ENCODE measurements at regions not wholly inside any gene's neighbourhood (a gene's known extent, or its start where the extent isn't known, plus 50 kb on each side); places are given as distances from the start of the nearest gene placed in this dataset.

- no peak overlapping the region for H3K9ac ChIP-seq
- H3K27me3 ChIP-seq (ENCODE audit: control insufficient read depth, insufficient read depth, low read length), result no peaks in the 10 kb centered on the region
- H3K4me1 ChIP-seq, result no peaks in the 10 kb centered on the region
- peaks cover 5% of the 10 kb centered on the region for H3K9me3 ChIP-seq (ENCODE audit: control insufficient read depth, low read length)
- H2AFZ ChIP-seq, result no peak overlapping the region
- no peak overlapping the region for H3K4me2 ChIP-seq (ENCODE audit: low read length)
- no peaks in the 10 kb centered on the region for H3K79me2 ChIP-seq
- H3K4me3 ChIP-seq (ENCODE audit: low read depth, low read length), result no peak overlapping the region
- no peak overlapping the region for H3K27ac ChIP-seq
- TF ChIP-seq CTCF (IDR thresholded peaks at IDR 0.05), result no peak
- no peaks in the 10 kb centered on the region for H3K36me3 ChIP-seq (ENCODE audit: control insufficient read depth, insufficient read depth, low read length)
Observed at GRCh38 chr1:2868571-2869195, 67.2 kb upstream of the TTC34 start.

- no peak for TF ChIP-seq CTCF (IDR thresholded peaks at IDR 0.05)
- Histone ChIP-seq H2AFZ (no peak overlapping the region), H3K4me1 (no peaks in the 10 kb centered on the region), H3K79me2 (no peaks in the 10 kb centered on the region), H3K9ac (no peak overlapping the region), H3K27me3 (ENCODE audit: control insufficient read depth, insufficient read depth, low read length) (no peaks in the 10 kb centered on the region), H3K36me3 (ENCODE audit: control insufficient read depth, insufficient read depth, low read length) (no peaks in the 10 kb centered on the region), H3K4me3 (ENCODE audit: low read depth, low read length) (no peak overlapping the region), H3K4me2 (ENCODE audit: low read length) (no peak overlapping the region), H3K27ac (no peak overlapping the region), H3K9me3 (ENCODE audit: control insufficient read depth, low read length) (peaks cover 5% of the 10 kb centered on the region)
Observed at GRCh38 chr1:2871246-2871815, 69.8 kb upstream of the TTC34 start.

- H3K27ac ChIP-seq, result no peak overlapping the region
- no peak overlapping the region for H3K4me2 ChIP-seq (ENCODE audit: low read length)
- no peaks in the 10 kb centered on the region for H3K4me1 ChIP-seq
- H3K9me3 ChIP-seq (ENCODE audit: control insufficient read depth, low read length), result peaks cover 5% of the 10 kb centered on the region
- H3K4me3 ChIP-seq (ENCODE audit: low read depth, low read length), result no peak overlapping the region
- H2AFZ ChIP-seq, result no peak overlapping the region
- TF ChIP-seq CTCF (IDR thresholded peaks at IDR 0.05), result no peak
- no peak overlapping the region for H3K9ac ChIP-seq
- no peaks in the 10 kb centered on the region for H3K79me2 ChIP-seq
- no peaks in the 10 kb centered on the region for H3K36me3 ChIP-seq (ENCODE audit: control insufficient read depth, insufficient read depth, low read length)
- H3K27me3 ChIP-seq (ENCODE audit: control insufficient read depth, insufficient read depth, low read length), result no peaks in the 10 kb centered on the region
Observed at GRCh38 chr1:2874207-2874606, 72.7 kb upstream of the TTC34 start.

- H3K4me3 ChIP-seq (ENCODE audit: low read depth, low read length), result no peak overlapping the region
- H3K9ac ChIP-seq, result no peak overlapping the region
- H3K4me1 ChIP-seq, result no peaks in the 10 kb centered on the region
- H3K9me3 ChIP-seq (ENCODE audit: control insufficient read depth, low read length), result peaks cover 5% of the 10 kb centered on the region
- H3K4me2 ChIP-seq (ENCODE audit: low read length), result no peak overlapping the region
- no peak overlapping the region for H2AFZ ChIP-seq
- H3K79me2 ChIP-seq, result no peaks in the 10 kb centered on the region
- no peaks in the 10 kb centered on the region for H3K36me3 ChIP-seq (ENCODE audit: control insufficient read depth, insufficient read depth, low read length)
- H3K27me3 ChIP-seq (ENCODE audit: control insufficient read depth, insufficient read depth, low read length), result no peaks in the 10 kb centered on the region
- TF ChIP-seq CTCF (IDR thresholded peaks at IDR 0.05), result no peak
- no peak overlapping the region for H3K27ac ChIP-seq
Observed at GRCh38 chr1:2874607-2875480, 73.4 kb upstream of the TTC34 start.
